Esophagus (tissue), 2 donors: ENCODE measurements at regions not wholly inside any gene's neighbourhood (a gene's known extent, or its start where the extent isn't known, plus 50 kb on each side); places are given as distances from the start of the nearest gene placed in this dataset.
"Not testable (repeated sequence)": the region's sequence is repeated elsewhere in the genome, so short reads cannot be mapped to it uniquely, and the experiment has no call there.

Experiments
- H3K27ac ChIP-seq, 2 donors: one replicate each; pipeline ENCODE4 v1.5.1; 2013; ENCODE audit warnings: low read depth in 2 of 2, mild to moderate bottlenecking in 2 of 2, inconsistent platforms in 1 of 2, low read length in 1 of 2, moderate library complexity in 1 of 2
- H3K27me3 ChIP-seq, 2 donors: one replicate each; pipeline ENCODE4 v1.6.1; 2013; ENCODE audit warnings: low read length in 2 of 2, control low read depth in 1 of 2, mild to moderate bottlenecking in 1 of 2; ENCODE audit not compliant: insufficient read depth in 2 of 2, control insufficient read depth in 1 of 2
- H3K36me3 ChIP-seq, 2 donors: one replicate each; pipeline ENCODE4 v1.6.1; 2013; ENCODE audit warnings: low read length in 1 of 2; ENCODE audit not compliant: control insufficient read depth in 2 of 2, insufficient read depth in 2 of 2
- H3K4me1 ChIP-seq, 2 donors: one replicate each; pipeline ENCODE4 v1.6.1; 2013; ENCODE audit warnings: low read length in 1 of 2; ENCODE audit not compliant: control insufficient read depth in 2 of 2, insufficient read depth in 2 of 2
- H3K4me3 ChIP-seq, 2 donors: one replicate each; pipeline ENCODE4 v1.5.1; 2013; ENCODE audit warnings: low read length in 2 of 2, mild to moderate bottlenecking in 2 of 2, low read depth in 1 of 2, moderate library complexity in 1 of 2
- H3K9me3 ChIP-seq, 2 donors: one replicate each; pipeline ENCODE4 v1.6.1; 2013; ENCODE audit warnings: mild to moderate bottlenecking in 2 of 2, low read depth in 1 of 2, low read length in 1 of 2, moderate library complexity in 1 of 2; ENCODE audit not compliant: control insufficient read depth in 2 of 2, insufficient read depth in 1 of 2
- WGBS, 2 donors: extraction: QIAGEN DNeasy Blood & Tissue Kit; methylation state at CpG; one replicate each; pipeline ENCODE4 v1.1.7; 2013; 5-methylcytosine and 5-hydroxymethylcytosine counted together
- donor health status: healthy with polysubstance abuse.
- donor health status: Bipolar disorder and iron deficiency.

DNA sequence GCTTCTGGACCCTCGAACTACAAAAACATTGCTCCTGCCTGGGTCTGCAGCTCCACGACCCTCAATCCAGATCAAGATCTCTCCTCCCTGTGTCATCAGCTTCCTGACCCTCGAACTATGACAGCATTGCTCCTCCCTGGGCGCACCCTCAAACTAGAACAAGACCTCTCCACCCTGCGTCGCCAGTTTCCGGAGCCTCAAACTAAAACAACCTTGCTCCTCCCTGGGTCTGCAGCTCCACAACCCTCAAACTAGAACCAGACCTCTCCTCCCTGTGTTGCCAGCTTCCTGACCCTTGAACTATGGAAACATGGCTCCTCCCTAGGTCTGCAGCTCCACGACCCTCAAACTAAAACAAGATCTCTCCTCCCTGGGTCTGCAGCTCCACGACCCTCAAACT is 339.7 kb upstream of the SULF2 start:
- Histone ChIP-seq H3K9me3 (no peaks in the 10 kb centered on the region), H3K27me3 (no peaks in the 10 kb centered on the region)
- WGBS, 2 donors, result 64 to 77% methylated on average over 9 of the region's 9 CpGs

DNA sequence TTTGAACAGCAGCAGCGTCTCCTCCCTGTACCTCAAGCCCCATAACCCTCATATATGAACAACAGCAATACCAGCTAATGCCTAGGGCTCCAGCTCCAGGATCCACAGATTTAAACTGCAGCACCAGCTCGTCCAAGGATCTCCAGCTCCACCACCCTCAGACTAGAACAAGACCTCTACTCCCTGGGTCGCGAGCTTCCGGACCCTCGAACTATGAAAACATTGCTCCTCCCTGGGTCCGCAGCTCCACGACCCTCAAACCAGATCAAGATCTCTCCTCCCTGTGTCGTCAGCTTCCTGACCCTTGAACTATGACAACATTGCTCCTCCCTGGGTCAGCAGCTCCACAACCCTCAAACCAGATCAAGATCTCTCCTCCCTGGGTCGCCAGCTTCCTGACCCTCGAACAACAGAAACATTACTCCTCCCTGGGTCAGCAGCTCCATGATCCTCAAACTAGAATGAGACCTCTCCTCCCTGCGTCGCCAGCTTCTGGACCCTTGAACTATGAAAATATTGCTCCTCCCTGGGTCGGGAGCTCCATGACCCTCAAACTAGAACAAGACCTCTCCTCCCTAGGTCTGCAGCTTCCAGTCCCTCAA is 339.0 kb upstream of the SULF2 start:
- Histone ChIP-seq H3K27me3 (no peaks in the 10 kb centered on the region), H3K4me1 (peaks cover 0 to 4% of the 10 kb centered on the region in 2 donors), H3K9me3 (no peaks in the 10 kb centered on the region), H3K4me3 (no peak overlapping the region), H3K27ac (no peak overlapping the region), H3K36me3 (no peaks in the 10 kb centered on the region)
- WGBS, 2 donors, result 78 to 85% methylated on average over 14 of the region's 14 CpGs

More for the DNA sequence above, 339.7 kb upstream of the SULF2 start:
- Histone ChIP-seq H3K4me3 (no peak overlapping the region), H3K27ac (no peak overlapping the region), H3K4me1 (peaks cover 0 to 4% of the 10 kb centered on the region in 2 donors), H3K36me3 (no peaks in the 10 kb centered on the region)

DNA sequence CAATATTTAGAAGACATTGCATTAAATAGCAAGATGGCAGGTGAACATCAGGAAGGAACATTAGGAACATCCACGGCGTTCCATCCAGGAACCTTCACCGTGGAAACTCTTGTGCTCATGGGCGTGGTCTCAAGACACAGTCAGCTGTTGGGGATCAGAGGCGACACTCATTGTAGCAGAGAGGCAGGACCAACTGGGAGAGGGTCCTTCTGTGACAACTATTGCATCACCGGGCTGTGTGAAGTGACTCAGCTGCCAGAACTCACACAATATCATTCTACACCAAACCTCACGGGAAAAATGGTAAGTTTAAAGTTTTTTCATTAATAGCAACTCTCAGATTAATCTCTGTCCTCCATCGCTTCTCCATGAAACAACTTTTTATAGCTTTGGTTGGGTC is 334.8 kb upstream of the SULF2 start:
- H3K27ac ChIP-seq, result no peak overlapping the region
- no peaks in the 10 kb centered on the region for H3K27me3 ChIP-seq
- 81 to 83% methylated on average over 8 of the region's 8 CpGs for WGBS, 2 donors
- H3K36me3 ChIP-seq, result no peaks in the 10 kb centered on the region
- H3K9me3 ChIP-seq, result no peaks in the 10 kb centered on the region
- H3K4me1 ChIP-seq, result no peaks in the 10 kb centered on the region
- H3K4me3 ChIP-seq, result no peak overlapping the region

GRCh38 chr20:48119389-48119788 is 334.1 kb upstream of the SULF2 start:
- H3K4me3 ChIP-seq, H3K27ac ChIP-seq, H3K27me3 ChIP-seq, H3K36me3 ChIP-seq, H3K4me1 ChIP-seq, H3K9me3 ChIP-seq: not testable (repeated sequence)
- 84 to 92% methylated on average over 5 of the region's 5 CpGs for WGBS, 2 donors

GRCh38 chr20:48115502-48115901 is 330.2 kb upstream of the SULF2 start:
- H3K27ac ChIP-seq, result no peak overlapping the region
- H3K36me3 ChIP-seq, result no peaks in the 10 kb centered on the region
- no peaks in the 10 kb centered on the region for H3K4me1 ChIP-seq
- 86 to 87% methylated on average over 4 of the region's 4 CpGs for WGBS, 2 donors
- no peaks in the 10 kb centered on the region for H3K27me3 ChIP-seq
- no peak overlapping the region for H3K4me3 ChIP-seq
- H3K9me3 ChIP-seq, result peaks cover 0 to 2% of the 10 kb centered on the region in 2 donors

DNA sequence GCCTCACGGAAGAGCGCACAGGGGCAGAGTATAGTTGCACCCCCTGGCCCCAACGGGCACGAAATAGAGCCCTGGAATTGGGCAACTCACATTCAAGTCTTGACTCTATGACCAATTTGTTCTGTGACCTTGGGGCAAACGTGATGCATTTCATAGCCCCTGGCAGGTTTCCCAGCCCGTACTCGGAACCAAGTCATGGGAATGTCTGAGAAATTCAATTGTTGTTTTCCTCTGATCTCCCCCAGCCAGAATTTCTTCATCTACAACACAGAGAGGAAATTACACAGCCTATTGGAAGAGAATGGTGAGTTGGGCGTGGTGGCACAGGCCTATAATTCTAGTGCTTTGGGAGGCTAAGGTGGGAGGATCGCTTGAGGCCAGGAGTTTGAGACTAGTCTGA is 322.3 kb upstream of the SULF2 start:
- Histone ChIP-seq H3K9me3 (peaks cover 0 to 4% of the 10 kb centered on the region in 2 donors), H3K27ac (no peak overlapping the region), H3K4me3 (no peak overlapping the region), H3K4me1 (peaks cover 0 to under 1% of the 10 kb centered on the region in 2 donors), H3K27me3 (no peaks in the 10 kb centered on the region), H3K36me3 (no peaks in the 10 kb centered on the region)
- WGBS, 2 donors, result 72 to 74% methylated on average over 9 of the region's 9 CpGs

DNA sequence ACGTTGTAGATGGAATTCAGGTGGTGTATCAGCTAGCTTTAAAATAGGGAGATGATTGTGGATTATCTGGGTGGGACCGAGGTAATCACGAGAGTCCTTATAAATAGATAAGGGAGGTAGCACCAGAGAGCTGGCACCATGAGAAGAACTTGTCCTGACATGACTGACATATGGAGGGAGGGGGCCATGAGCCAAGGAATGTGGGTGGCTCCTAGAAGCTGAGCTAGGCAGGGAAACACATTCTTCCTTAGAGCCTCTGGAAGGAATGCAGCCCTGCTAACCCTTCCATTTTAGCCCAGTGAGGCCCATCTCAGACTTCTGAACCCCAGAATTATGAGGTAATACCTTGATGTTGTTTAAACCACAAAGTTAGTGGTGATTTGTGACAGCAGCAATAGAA is 321.1 kb upstream of the SULF2 start:
- Histone ChIP-seq H3K27me3 (no peaks in the 10 kb centered on the region), H3K4me3 (no peak overlapping the region), H3K36me3 (no peaks in the 10 kb centered on the region), H3K27ac (no peak overlapping the region), H3K9me3 (peaks cover 0 to 4% of the 10 kb centered on the region in 2 donors), H3K4me1 (peaks cover 0 to 7% of the 10 kb centered on the region in 2 donors)
- 74 to 86% methylated on average over 3 of the region's 3 CpGs for WGBS, 2 donors

DNA sequence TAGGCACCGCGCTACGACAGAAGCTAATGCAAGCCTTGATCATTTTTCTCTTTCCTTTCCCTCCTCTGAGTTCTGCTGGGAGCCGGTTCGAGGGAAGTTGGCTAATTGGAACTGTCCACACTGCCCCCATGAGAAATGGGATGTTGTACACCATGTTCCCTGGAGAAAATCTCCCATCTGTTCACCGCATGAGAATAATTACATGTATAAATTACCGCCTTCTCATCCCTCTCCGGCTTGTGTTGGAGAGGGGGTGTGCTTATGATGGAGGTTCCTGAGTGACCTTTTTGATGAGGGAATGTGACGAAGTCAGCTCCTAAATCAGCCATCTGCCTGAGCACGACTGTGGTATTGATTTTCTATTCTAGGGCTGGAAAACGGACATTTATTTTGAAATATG is 320.2 kb upstream of the SULF2 start:
- WGBS, 2 donors, result 82 to 87% methylated on average over 11 of the region's 11 CpGs
- Histone ChIP-seq H3K4me1 (peaks cover 0 to 7% of the 10 kb centered on the region in 2 donors), H3K4me3 (no peak overlapping the region), H3K9me3 (peaks cover 0 to 4% of the 10 kb centered on the region in 2 donors), H3K36me3 (no peaks in the 10 kb centered on the region), H3K27ac (no peak overlapping the region), H3K27me3 (no peaks in the 10 kb centered on the region)

DNA sequence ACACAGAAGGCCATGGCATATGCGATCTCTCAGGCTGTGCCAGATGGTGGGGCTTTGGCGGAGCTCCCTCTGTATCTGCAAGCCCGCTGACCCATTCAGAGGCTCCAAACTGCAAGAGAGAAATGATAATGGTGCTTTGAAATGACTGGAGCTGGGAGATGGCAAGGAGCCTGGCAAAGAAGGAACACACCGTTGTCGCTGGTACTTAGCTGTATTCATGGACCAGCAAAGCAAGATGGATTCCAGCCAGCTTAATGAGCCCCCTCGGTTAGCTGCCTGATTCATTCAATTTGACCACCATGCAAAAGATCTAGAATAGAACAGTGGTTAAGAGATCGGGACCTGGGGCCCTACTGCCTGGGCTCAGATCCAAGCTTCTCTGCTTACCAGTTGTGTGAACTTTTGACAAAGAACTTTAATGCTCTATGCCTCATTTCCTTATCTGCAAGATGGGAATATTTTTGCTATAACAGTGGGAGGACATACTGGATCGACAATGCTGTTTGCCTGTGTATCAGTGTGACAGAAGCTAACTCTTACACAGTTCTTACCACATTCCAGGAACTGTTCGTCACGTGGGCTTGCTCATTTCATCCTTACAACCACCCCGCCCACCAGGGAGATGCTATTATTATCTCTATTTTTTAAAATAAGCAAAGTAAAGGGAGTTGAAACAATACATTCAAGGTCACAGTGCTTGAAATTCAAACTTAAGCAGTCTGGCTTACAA is 317.8 kb upstream of the SULF2 start:
- Histone ChIP-seq H3K4me3 (no peak overlapping the region), H3K9me3 (peaks cover 0 to 4% of the 10 kb centered on the region in 2 donors), H3K4me1 (peaks cover 0 to 7% of the 10 kb centered on the region in 2 donors), H3K27ac (no peak overlapping the region), H3K36me3 (no peaks in the 10 kb centered on the region), H3K27me3 (no peaks in the 10 kb centered on the region)
- WGBS, 2 donors, result 63 to 66% methylated on average over 11 of the region's 11 CpGs
